ENCODE measurements at regions not wholly inside any gene's neighbourhood (a gene's known extent, or its start where the extent isn't known, plus 50 kb on each side); places are given as distances from the start of the nearest gene placed in this dataset.
"Not testable (repeated sequence)": the region's sequence is repeated elsewhere in the genome, so short reads cannot be mapped to it uniquely, and the experiment has no call there.

- no peak for DNase-seq (ENCODE audit: low read depth)
These were observed 455.1 kb upstream of the B3GAT1 start for GRCh38 chr11:134866981-134867675.

GRCh38 chr11:134866215-134866614 is 454.2 kb upstream of the B3GAT1 start:
- DNase-seq (ENCODE audit: low read depth), result no peak

- no peak for DNase-seq (ENCODE audit: low read depth)
These were observed 452.9 kb upstream of the B3GAT1 start for GRCh38 chr11:134864968-134865305.

GRCh38 chr11:134864233-134864967 is 452.4 kb upstream of the B3GAT1 start:
- DNase-seq (ENCODE audit: low read depth), result no peak

- no peak for DNase-seq (ENCODE audit: low read depth)
These were observed 451.3 kb upstream of the B3GAT1 start for GRCh38 chr11:134863294-134863693.

GRCh38 chr11:134862587-134863195 is 450.6 kb upstream of the B3GAT1 start:
- DNase-seq (ENCODE audit: low read depth), result no peak

- DNase-seq (ENCODE audit: low read depth), result no peak
These were observed 450.1 kb upstream of the B3GAT1 start for GRCh38 chr11:134862105-134862502.

- no peak for DNase-seq (ENCODE audit: low read depth)
These were observed 449.6 kb upstream of the B3GAT1 start for GRCh38 chr11:134861490-134862104.

GRCh38 chr11:134858783-134859480 is 446.9 kb upstream of the B3GAT1 start:
- no peak for DNase-seq (ENCODE audit: low read depth)

GRCh38 chr11:134857035-134857434 is 445.0 kb upstream of the B3GAT1 start:
- no peak for DNase-seq (ENCODE audit: low read depth)

GRCh38 chr11:134856056-134856971 is 444.3 kb upstream of the B3GAT1 start:
- DNase-seq (ENCODE audit: low read depth), result no peak

- DNase-seq (ENCODE audit: low read depth), result no peak
These were observed 442.2 kb upstream of the B3GAT1 start for GRCh38 chr11:134853992-134854991.

GRCh38 chr11:134851503-134852224 is 439.6 kb upstream of the B3GAT1 start:
- not testable (repeated sequence) for DNase-seq (ENCODE audit: low read depth)

- no peak for DNase-seq (ENCODE audit: low read depth)
These were observed 438.5 kb upstream of the B3GAT1 start for GRCh38 chr11:134850566-134850965.

GRCh38 chr11:134849833-134850232 is 437.8 kb upstream of the B3GAT1 start:
- DNase-seq (ENCODE audit: low read depth), result no peak

- DNase-seq (ENCODE audit: low read depth), result no peak
These were observed 435.2 kb upstream of the B3GAT1 start for GRCh38 chr11:134847083-134847715.

GRCh38 chr11:134846328-134847082 is 434.5 kb upstream of the B3GAT1 start:
- DNase-seq (ENCODE audit: low read depth), result no peak

All from iris pigment epithelial cell (primary cell).